OCI-M2 (cell line): ENCODE measurements at regions not wholly inside any gene's neighbourhood (a gene's known extent, or its start where the extent isn't known, plus 50 kb on each side); places are given as distances from the start of the nearest gene placed in this dataset.
"Not testable (repeated sequence)": the region's sequence is repeated elsewhere in the genome, so short reads cannot be mapped to it uniquely, and the experiment has no call there.

Experiments used
- DNase-seq: peaks from one replicate; lab custom pipeline; 2025; ENCODE audit not compliant: unreplicated experiment; lab: John Stamatoyannopoulos, UW

- DNase-seq = no peak
Measured at GRCh38 chr5:67605730-67606585, 409.4 kb upstream of the CD180 start.

- no peak for DNase-seq
Measured at GRCh38 chr5:67591491-67591890, 394.9 kb upstream of the CD180 start.

GRCh38 chr5:67588389-67588788 lies 391.8 kb upstream of the CD180 start:
- DNase-seq = no peak

GRCh38 chr5:67581203-67581602 lies 384.6 kb upstream of the CD180 start:
- no peak for DNase-seq

- no peak for DNase-seq
Measured at GRCh38 chr5:67578011-67578410, 381.4 kb upstream of the CD180 start.

GRCh38 chr5:67577424-67577823 lies 380.8 kb upstream of the CD180 start:
- no peak for DNase-seq

GRCh38 chr5:67576112-67576511 lies 379.5 kb upstream of the CD180 start:
- DNase-seq = no peak

- no peak for DNase-seq
Measured at GRCh38 chr5:67575087-67575486, 378.5 kb upstream of the CD180 start.

- DNase-seq = no peak
Measured at GRCh38 chr5:67561151-67561932, 364.7 kb upstream of the CD180 start.

GRCh38 chr5:67552773-67553172 lies 356.2 kb upstream of the CD180 start:
- no peak for DNase-seq

GRCh38 chr5:67549947-67550346 lies 353.3 kb upstream of the CD180 start:
- no peak for DNase-seq

GRCh38 chr5:67549296-67549618 lies 352.7 kb upstream of the CD180 start:
- no peak for DNase-seq

GRCh38 chr5:67548520-67549295 lies 352.1 kb upstream of the CD180 start:
- DNase-seq = no peak

GRCh38 chr5:67547682-67548081 lies 351.1 kb upstream of the CD180 start:
- no peak for DNase-seq

- not testable (repeated sequence) for DNase-seq
Measured at GRCh38 chr5:67544942-67545341, 348.3 kb upstream of the CD180 start.

GRCh38 chr5:67543720-67544270 lies 347.2 kb upstream of the CD180 start:
- no peak for DNase-seq

- no peak for DNase-seq
Measured at GRCh38 chr5:67542479-67542878, 345.9 kb upstream of the CD180 start.

- DNase-seq = no peak
Measured at GRCh38 chr5:67541875-67542274, 345.3 kb upstream of the CD180 start.

GRCh38 chr5:67538855-67539506 lies 342.4 kb upstream of the CD180 start:
- DNase-seq = no peak

GRCh38 chr5:67537439-67538148 lies 341.0 kb upstream of the CD180 start:
- DNase-seq = no peak
